C4-2B (cell line): ENCODE measurements at regions not wholly inside any gene's neighbourhood (a gene's known extent, or its start where the extent isn't known, plus 50 kb on each side); places are given as distances from the start of the nearest gene placed in this dataset.

ENCODE experiments used
- H3K27ac ChIP-seq: fragments of 450-650 bp; 2 replicates; pipeline ENCODE4 v1.5.1; 2017
- CTCF ChIP-seq: fragments of 450-650 bp; conservative IDR thresholded peaks from 2 replicates; pipeline ENCODE4 v1.5.1; 2017; ENCODE audit warnings: mild to moderate bottlenecking
- ZFX ChIP-seq: fragments of 450-650 bp; IDR thresholded peaks from 2 replicates; pipeline ENCODE4 v1.6.1; 2017

- TF ChIP-seq CTCF: no peak
- H3K27ac ChIP-seq: no peak overlapping the region
These were observed 375.6 kb downstream of the SOX9 start for GRCh38 chr17:72496461-72496860.

DNA sequence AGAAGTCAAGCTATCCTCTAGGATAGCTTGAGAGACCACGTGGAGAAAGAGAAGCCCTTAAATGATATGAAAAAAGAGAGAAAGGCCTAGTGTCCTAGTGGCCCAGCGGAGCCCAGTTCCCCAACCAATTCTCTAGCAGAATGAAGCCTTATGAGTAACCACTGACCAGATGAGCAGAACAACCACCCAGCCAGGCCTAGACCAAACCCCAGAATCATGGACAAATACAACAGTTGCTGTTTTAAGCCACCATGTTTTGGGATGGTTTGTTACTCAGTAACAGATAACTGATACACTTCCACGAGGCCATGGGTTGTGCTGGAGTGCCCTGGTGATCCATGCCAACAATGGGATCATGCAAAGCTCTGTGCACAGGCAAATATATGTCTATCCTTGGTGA is 377.1 kb downstream of the SOX9 start:
- TF ChIP-seq CTCF (no peak), ZFX (no peak)
- no peak overlapping the region for H3K27ac ChIP-seq

DNA sequence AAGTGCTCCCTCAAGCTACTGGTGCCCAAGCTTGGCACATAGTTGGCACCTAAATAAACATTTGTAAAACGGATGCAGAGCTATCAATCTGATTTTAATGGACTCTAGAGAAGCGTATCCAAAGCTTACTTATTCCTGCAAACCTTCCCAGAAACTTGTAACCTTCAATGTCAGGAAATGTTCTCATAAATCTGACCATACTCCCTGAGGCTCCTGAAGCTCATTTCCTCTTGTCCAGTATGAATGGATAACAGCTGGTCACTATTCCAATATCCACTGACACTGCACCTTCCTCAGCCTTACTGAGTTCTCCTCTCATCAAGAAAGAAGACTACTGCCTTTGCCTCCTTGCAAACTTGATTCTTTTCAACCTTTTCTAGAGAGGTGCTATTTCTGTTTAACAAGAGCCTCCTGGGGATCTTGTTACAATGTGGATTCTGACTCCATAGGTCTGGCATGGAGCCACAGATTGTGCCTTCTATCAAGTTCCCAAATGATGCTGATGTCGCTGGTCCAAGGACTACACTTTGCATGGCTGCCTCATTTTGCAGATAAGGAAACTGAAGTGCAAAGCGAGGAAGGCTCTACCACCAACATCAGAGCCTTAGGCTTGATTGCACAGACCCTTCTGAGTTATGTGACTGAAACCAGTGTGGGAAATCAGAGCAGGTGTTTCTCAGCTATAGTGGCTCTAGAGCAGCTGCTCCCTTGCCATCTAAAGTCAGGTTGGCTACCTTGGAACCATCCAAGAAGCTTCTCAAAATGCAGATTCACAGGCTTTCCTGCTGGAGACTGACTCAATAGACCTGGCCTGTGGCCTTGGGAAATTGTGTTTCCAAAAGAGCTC is 377.8 kb downstream of the SOX9 start:
- no peak overlapping the region for H3K27ac ChIP-seq
- TF ChIP-seq CTCF (no peak), ZFX (no peak)

GRCh38 chr17:72501404-72502370 is 380.9 kb downstream of the SOX9 start:
- TF ChIP-seq CTCF (no peak), ZFX (peak; percentile 57)
- peak overlapping the region; percentile 86 for H3K27ac ChIP-seq

GRCh38 chr17:72502371-72503341 is 381.8 kb downstream of the SOX9 start:
- peak overlapping the region; percentile 86 for H3K27ac ChIP-seq
- TF ChIP-seq ZFX (no peak), CTCF (no peak)

GRCh38 chr17:72503556-72503955 is 382.7 kb downstream of the SOX9 start:
- TF ChIP-seq CTCF: no peak
- no peak for TF ChIP-seq ZFX
- no peak overlapping the region for H3K27ac ChIP-seq
